ENCODE measurements at regions not wholly inside any gene's neighbourhood (a gene's known extent, or its start where the extent isn't known, plus 50 kb on each side); places are given as distances from the start of the nearest gene placed in this dataset.
A peak's percentile ranks its signal among the peaks of the same experiment; 100 is the strongest.

DNA sequence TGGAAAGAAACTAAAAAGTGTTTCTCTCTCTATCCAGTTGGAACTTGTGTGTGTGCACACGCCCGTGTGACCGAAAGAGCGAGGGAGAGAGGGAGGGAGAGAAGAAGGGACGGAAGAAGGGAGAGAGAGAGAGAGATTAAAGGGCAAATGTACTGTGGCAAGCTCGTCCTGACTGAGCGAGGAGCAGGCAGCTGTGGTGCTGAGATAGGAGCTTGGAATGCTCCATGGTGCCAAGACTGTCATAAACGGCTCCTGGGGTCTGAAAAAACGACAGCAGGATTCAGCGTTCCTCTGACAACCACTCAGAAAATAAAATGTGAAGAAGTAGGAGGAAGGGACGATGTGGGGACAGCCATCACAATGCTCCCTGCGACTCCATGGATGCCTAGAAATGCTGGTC, 276.0 kb downstream of the SV2B start:
- Histone ChIP-seq H3K36me3 (no peaks in the 10 kb centered on the region), H3K27ac (no peak overlapping the region), H3K4me3 (no peak overlapping the region), H3K9ac (no peak overlapping the region), H4K20me1 (no peaks in the 10 kb centered on the region), H3K9me3 (replicated peaks in 1 of 11) (peaks cover 13 to 22% (median 18%) of the 10 kb centered on the region in 11 experiments), H3K27me3 (no peaks in the 10 kb centered on the region), H3K4me2 (no peak overlapping the region), H3K4me1 (no peaks in the 10 kb centered on the region)
- TF ChIP-seq Cebpa-rat (IDR thresholded peaks at IDR 0.05) = no peak

GRCh38 chr15:91380114-91380513, 280.1 kb downstream of the SV2B start:
- H3K4me2 ChIP-seq = no peak overlapping the region
- H3K27me3 ChIP-seq = no peaks in the 10 kb centered on the region
- peaks cover 0 to 13% (median 5%) of the 10 kb centered on the region in 10 experiments; a peak in 9 of 20 replicates for H3K4me1 ChIP-seq
- H3K9ac ChIP-seq = no peak overlapping the region
- H3K36me3 ChIP-seq = no peaks in the 10 kb centered on the region
- H3K4me3 ChIP-seq = no peak overlapping the region
- no peak for TF ChIP-seq Cebpa-rat (IDR thresholded peaks at IDR 0.05)
- H4K20me1 ChIP-seq = no peaks in the 10 kb centered on the region
- no peak overlapping the region for H3K27ac ChIP-seq
- peaks cover 0 to 5% (median 0%) of the 10 kb centered on the region in 11 experiments; a peak in 4 of 22 replicates for H3K9me3 ChIP-seq (replicated peaks in 1 of 11)

DNA sequence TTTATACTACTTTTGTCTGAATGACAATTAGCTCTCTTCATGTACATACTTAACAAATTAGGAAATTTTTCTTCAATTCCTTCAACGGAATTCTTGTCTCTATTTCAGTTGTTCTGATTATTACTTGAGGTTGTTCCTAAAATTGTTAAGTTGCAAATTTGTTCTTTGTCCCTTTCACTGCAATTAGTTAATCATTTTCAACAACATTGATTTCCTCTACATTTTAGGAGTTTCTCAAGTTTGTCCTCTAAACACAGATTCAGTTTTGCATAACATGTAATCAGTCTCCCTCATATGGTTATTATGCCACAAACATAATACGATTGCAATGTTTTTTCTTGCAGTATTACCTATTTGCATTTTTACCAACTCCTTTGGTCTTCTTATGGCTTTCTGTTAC, 283.5 kb downstream of the SV2B start:
- H3K4me3 ChIP-seq = no peak overlapping the region
- H4K20me1 ChIP-seq = no peaks in the 10 kb centered on the region

DNA sequence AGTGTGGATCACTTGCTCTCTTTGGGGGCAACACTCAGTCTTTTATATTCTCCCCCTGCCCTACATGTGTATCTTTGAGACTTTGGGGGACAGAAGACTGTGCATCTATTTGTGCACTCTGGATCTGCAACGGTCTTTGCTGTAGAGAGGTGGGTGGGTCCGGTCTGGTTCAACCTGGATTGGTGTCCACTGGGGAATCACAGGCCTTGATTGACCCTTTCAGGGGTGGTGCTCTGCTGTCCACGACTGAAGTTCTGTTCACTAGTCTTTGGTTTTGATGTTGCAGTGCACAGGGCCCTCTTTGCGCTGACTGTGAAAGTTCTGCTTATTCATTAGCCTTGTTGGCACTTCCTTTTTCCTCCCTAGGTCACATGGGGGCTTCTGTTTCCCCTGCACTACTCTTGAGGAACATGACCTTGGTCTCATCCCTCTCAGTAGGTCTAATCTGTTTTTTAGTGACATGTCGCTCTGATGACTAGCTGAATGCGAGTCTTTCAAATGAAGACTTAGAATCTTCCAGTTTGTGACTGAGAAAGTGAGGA, 284.2 kb downstream of the SV2B start:
- no peaks in the 10 kb centered on the region for H4K20me1 ChIP-seq
- H3K4me3 ChIP-seq = no peak overlapping the region
- H3K27me3 ChIP-seq = no peaks in the 10 kb centered on the region
- H3K36me3 ChIP-seq = no peaks in the 10 kb centered on the region
- peak overlapping the region in 6 of 11 experiments; percentile 2 to 32 (median 25); a peak in 6 of 22 replicates for H3K4me2 ChIP-seq
- no peak overlapping the region for H3K27ac ChIP-seq
- no peak for TF ChIP-seq Cebpa-rat (IDR thresholded peaks at IDR 0.05)
- peaks cover 0 to 19% (median 5%) of the 10 kb centered on the region in 10 experiments; a peak in 9 of 20 replicates for H3K4me1 ChIP-seq
- peaks cover 0 to 9% (median 0%) of the 10 kb centered on the region in 11 experiments; a peak in 4 of 22 replicates for H3K9me3 ChIP-seq (replicated peaks in 1 of 11)
- no peak overlapping the region for H3K9ac ChIP-seq

More for the DNA sequence above, 283.5 kb downstream of the SV2B start:
- no peaks in the 10 kb centered on the region for H3K27me3 ChIP-seq
- no peak overlapping the region for H3K4me2 ChIP-seq
- H3K4me1 ChIP-seq = peaks cover 0 to 19% (median 5%) of the 10 kb centered on the region in 10 experiments; a peak in 9 of 20 replicates
- H3K9ac ChIP-seq = no peak overlapping the region
- H3K36me3 ChIP-seq = no peaks in the 10 kb centered on the region
- H3K9me3 ChIP-seq (replicated peaks in 1 of 11) = peaks cover 0 to 9% (median 0%) of the 10 kb centered on the region in 11 experiments; a peak in 4 of 22 replicates
- no peak overlapping the region for H3K27ac ChIP-seq
- TF ChIP-seq Cebpa-rat (IDR thresholded peaks at IDR 0.05) = no peak

DNA sequence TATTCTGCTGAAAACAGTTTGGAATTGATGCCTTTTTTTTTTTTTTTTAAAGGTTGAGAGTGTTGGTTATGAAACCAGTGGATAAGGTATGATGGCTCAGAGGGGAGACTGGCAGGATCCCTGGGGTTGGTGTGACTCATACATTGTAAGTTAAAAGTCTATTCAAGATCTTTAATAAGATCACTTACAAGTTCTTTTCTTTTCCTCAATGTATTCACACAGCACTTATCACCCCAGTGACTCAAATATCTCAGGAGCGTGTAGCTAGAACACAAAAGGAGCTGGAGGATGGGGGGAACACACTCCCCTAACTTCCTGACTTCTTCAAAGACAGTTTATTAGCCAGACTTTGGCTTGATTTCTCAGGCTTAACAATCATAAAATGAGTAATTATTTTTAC, 285.3 kb downstream of the SV2B start:
- TF ChIP-seq Cebpa-rat (IDR thresholded peaks at IDR 0.05) = no peak
- Histone ChIP-seq H3K27ac (no peak overlapping the region), H3K9ac (no peak overlapping the region), H3K4me2 (no peak overlapping the region), H3K4me3 (no peak overlapping the region), H3K9me3 (replicated peaks in 1 of 11) (peaks cover 0 to 9% (median 0%) of the 10 kb centered on the region in 11 experiments; a peak in 4 of 22 replicates), H4K20me1 (no peaks in the 10 kb centered on the region), H3K4me1 (peaks cover 0 to 19% (median 5%) of the 10 kb centered on the region in 10 experiments; a peak in 9 of 20 replicates), H3K36me3 (no peaks in the 10 kb centered on the region), H3K27me3 (no peaks in the 10 kb centered on the region)

GRCh38 chr15:91393186-91393585, 293.1 kb downstream of the SV2B start:
- no peak overlapping the region for H3K27ac ChIP-seq
- no peak for TF ChIP-seq Cebpa-rat (IDR thresholded peaks at IDR 0.05)
- no peak overlapping the region for H3K4me3 ChIP-seq
- H3K4me2 ChIP-seq = no peak overlapping the region
- H3K9ac ChIP-seq = no peak overlapping the region
- no peaks in the 10 kb centered on the region for H3K4me1 ChIP-seq
- H3K9me3 ChIP-seq (replicated peaks in 1 of 11) = peaks cover 0 to 9% (median 0%) of the 10 kb centered on the region in 11 experiments; a peak in 7 of 22 replicates
- H3K36me3 ChIP-seq = no peaks in the 10 kb centered on the region
- no peaks in the 10 kb centered on the region for H3K27me3 ChIP-seq
- H4K20me1 ChIP-seq = no peaks in the 10 kb centered on the region

- H4K20me1 ChIP-seq = no peaks in the 10 kb centered on the region
- H3K9ac ChIP-seq = no peak overlapping the region
- no peak overlapping the region for H3K4me3 ChIP-seq
- no peak overlapping the region for H3K27ac ChIP-seq
- no peaks in the 10 kb centered on the region for H3K27me3 ChIP-seq
- H3K4me2 ChIP-seq = no peak overlapping the region
- no peaks in the 10 kb centered on the region for H3K36me3 ChIP-seq
- no peaks in the 10 kb centered on the region for H3K4me1 ChIP-seq
- no peak for TF ChIP-seq Cebpa-rat (IDR thresholded peaks at IDR 0.05)
- H3K9me3 ChIP-seq (replicated peaks in 1 of 11) = peaks cover 5 to 16% (median 15%) of the 10 kb centered on the region in 11 experiments; a peak in 20 of 22 replicates
These were observed 300.4 kb downstream of the SV2B start for GRCh38 chr15:91400481-91400880.

- Histone ChIP-seq H3K4me2 (peak overlapping the region; percentile 3 to 77 (median 61); a peak in 21 of 22 replicates), H3K27ac (peak overlapping the region in 4 of 11 experiments; percentile 11 to 45 (median 40); a peak in 6 of 22 replicates)
These were observed 307.3 kb downstream of the SV2B start for GRCh38 chr15:91407269-91407889.

GRCh38 chr15:91408476-91409076, 308.5 kb downstream of the SV2B start:
- Histone ChIP-seq H4K20me1 (no peaks in the 10 kb centered on the region), H3K27ac (peak overlapping the region in 2 of 11 experiments; percentile 6 to 31; a peak in 2 of 22 replicates), H3K4me1 (peaks cover 12 to 35% (median 24%) of the 10 kb centered on the region in 10 experiments; a peak in 19 of 20 replicates), H3K27me3 (no peaks in the 10 kb centered on the region), H3K4me3 (no peak overlapping the region), H3K4me2 (peak overlapping the region in 7 of 11 experiments; percentile 37 to 73 (median 61); a peak in 12 of 22 replicates), H3K36me3 (no peaks in the 10 kb centered on the region), H3K9ac (no peak overlapping the region), H3K9me3 (replicated peaks in 1 of 11) (no peaks in the 10 kb centered on the region; a peak in 1 of 22 replicates)
- TF ChIP-seq Cebpa-rat (IDR thresholded peaks at IDR 0.05) = no peak

More at GRCh38 chr15:91407269-91407889, 307.3 kb downstream of the SV2B start:
- Histone ChIP-seq H3K27me3 (no peaks in the 10 kb centered on the region), H3K36me3 (no peaks in the 10 kb centered on the region), H3K9ac (no peak overlapping the region), H3K9me3 (replicated peaks in 1 of 11) (no peaks in the 10 kb centered on the region; a peak in 1 of 22 replicates), H3K4me1 (peaks cover 12 to 35% (median 24%) of the 10 kb centered on the region in 10 experiments; a peak in 19 of 20 replicates), H3K4me3 (no peak overlapping the region), H4K20me1 (no peaks in the 10 kb centered on the region)
- TF ChIP-seq Cebpa-rat (IDR thresholded peaks at IDR 0.05) = no peak
